WTC11 (cell line): ENCODE measurements at regions not wholly inside any gene's neighbourhood (a gene's known extent, or its start where the extent isn't known, plus 50 kb on each side); places are given as distances from the start of the nearest gene placed in this dataset.

Source experiments
- CREB1 ChIP-seq: sonication (generic); formaldehyde crosslinking; IDR thresholded peaks from 2 replicates; pipeline ENCODE4 v1.8.0; 2023; ENCODE audit warnings: mild to moderate bottlenecking, missing genetic modification reagents
- CREM ChIP-seq: sonication (generic); formaldehyde crosslinking; IDR thresholded peaks from 2 replicates; pipeline ENCODE4 v1.8.1; 2022; ENCODE audit warnings: mild to moderate bottlenecking, missing genetic modification reagents, moderate library complexity
- CTCF ChIP-seq: fragments of 200-600 bp; IDR thresholded peaks from 2 replicates; pipeline ENCODE4 v1.8.0; 2022; ENCODE audit warnings: antibody characterized with exemption
- ERG ChIP-seq: fragments of 250-450 bp; sonication (Bioruptor Pico); IDR thresholded peaks from 2 replicates; pipeline ENCODE4 v1.8.0; 2021; ENCODE audit warnings: mild to moderate bottlenecking
- TF ChIP-seq, protein P1 (sequence below): fragments of 250-450 bp; sonication (Bioruptor Pico); IDR thresholded peaks from 2 replicates; pipeline ENCODE4 v1.9.0; 2021; ENCODE audit warnings: mild to moderate bottlenecking

GRCh38 chr6:141513830-141514229 lies 618.9 kb upstream of the GJE1 start:
- TF ChIP-seq ERG (CRISPR knock-in tag) (no peak), CTCF (no peak), CREM (CRISPR knock-in tag) (no peak), CREB1 (CRISPR knock-in tag) (no peak)
- TF ChIP-seq, protein P1, sequence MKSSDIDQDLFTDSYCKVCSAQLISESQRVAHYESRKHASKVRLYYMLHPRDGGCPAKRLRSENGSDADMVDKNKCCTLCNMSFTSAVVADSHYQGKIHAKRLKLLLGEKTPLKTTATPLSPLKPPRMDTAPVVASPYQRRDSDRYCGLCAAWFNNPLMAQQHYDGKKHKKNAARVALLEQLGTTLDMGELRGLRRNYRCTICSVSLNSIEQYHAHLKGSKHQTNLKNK (CRISPR knock-in tag), result no peak
